Activated B cell treated with CpG ODN at 0.5 μM for 24 hours (primary cell): ENCODE measurements at regions not wholly inside any gene's neighbourhood (a gene's known extent, or its start where the extent isn't known, plus 50 kb on each side); places are given as distances from the start of the nearest gene placed in this dataset.

Experiments used
- ATAC-seq: fragments of 200-7000 bp; cut with Tn5 transposase; one replicate; pipeline ENCODE4 v1.10.0; 2021; ENCODE audit warnings: low read depth, mild to moderate bottlenecking, moderate library complexity
- CTCF ChIA-PET: fragments of 350-600 bp; sonication (Branson Sonifier 250); formaldehyde crosslinking; loops from one replicate; lab custom pipeline; 2021; ENCODE audit warnings: antibody characterized with exemption; lab: Charles Lee
- POLR2A ChIA-PET: fragments of 350-600 bp; sonication (Branson Sonifier 250); formaldehyde crosslinking; loops from one replicate; lab custom pipeline; 2021; ENCODE audit warnings: antibody characterized with exemption; lab: Charles Lee
- DNase-seq: peaks from one replicate; pipeline ENCODE4 v3.0.0; 2022
- H3K27ac Mint-ChIP-seq: one replicate; pipeline ENCODE4 v1.8.0; 2020; ENCODE audit warnings: mixed read lengths
- H3K27me3 Mint-ChIP-seq: one replicate; pipeline ENCODE4 v1.8.0; 2021; ENCODE audit warnings: mixed read lengths
- H3K36me3 Mint-ChIP-seq: one replicate; pipeline ENCODE4 v1.8.0; 2021; ENCODE audit warnings: low read depth, mixed read lengths
- H3K4me1 Mint-ChIP-seq: one replicate; pipeline ENCODE4 v1.8.0; 2021; ENCODE audit warnings: mixed read lengths
- H3K4me3 Mint-ChIP-seq: one replicate; pipeline ENCODE4 v1.8.0; 2020; ENCODE audit warnings: mild to moderate bottlenecking, mixed read lengths
- H3K9me3 Mint-ChIP-seq: one replicate; pipeline ENCODE4 v1.8.0; 2020; ENCODE audit warnings: mixed read lengths
- CTCF ChIP-seq: fragments of 200-600 bp; IDR thresholded peaks from one replicate; pipeline ENCODE4 v1.8.0; 2022; ENCODE audit warnings: antibody characterized with exemption, mild to moderate bottlenecking
- intact Hi-C: fragments of 100-400 bp; cut with micrococcal nuclease; formaldehyde crosslinking; loops from one replicate; pipeline ENCODE4 v1.15.1; 2024

- no peaks in the 10 kb centered on the region for H3K36me3 Mint-ChIP-seq
- no peak overlapping the region for H3K27ac Mint-ChIP-seq
- no peak overlapping the region for H3K4me3 Mint-ChIP-seq
- ChIA-PET CTCF (no interaction called here), POLR2A (no interaction called here)
- intact Hi-C loops: no loop called here
- H3K27me3 Mint-ChIP-seq: peaks cover 3% of the 10 kb centered on the region
- no peaks in the 10 kb centered on the region for H3K9me3 Mint-ChIP-seq
- H3K4me1 Mint-ChIP-seq: no peaks in the 10 kb centered on the region
- ATAC-seq (no peak), DNase-seq (no peak)
- TF ChIP-seq CTCF: no peak
Observed at GRCh38 chr3:70853161-70853944, 540.9 kb upstream of the MDFIC2 start.

GRCh38 chr3:70849911-70850699 lies 537.7 kb upstream of the MDFIC2 start:
- no peak overlapping the region for H3K4me3 Mint-ChIP-seq
- no peak for TF ChIP-seq CTCF
- no peaks in the 10 kb centered on the region for H3K4me1 Mint-ChIP-seq
- H3K27me3 Mint-ChIP-seq: peaks cover 7% of the 10 kb centered on the region
- ChIA-PET CTCF (no interaction called here), POLR2A (no interaction called here)
- H3K27ac Mint-ChIP-seq: no peak overlapping the region
- intact Hi-C loops: no loop called here
- DNase-seq (no peak), ATAC-seq (no peak)
- peaks cover 2% of the 10 kb centered on the region for H3K9me3 Mint-ChIP-seq
- H3K36me3 Mint-ChIP-seq: no peaks in the 10 kb centered on the region

GRCh38 chr3:70840106-70840870 lies 527.9 kb upstream of the MDFIC2 start:
- intact Hi-C loops: no loop called here
- H3K4me3 Mint-ChIP-seq: no peak overlapping the region
- no peaks in the 10 kb centered on the region for H3K4me1 Mint-ChIP-seq
- H3K27ac Mint-ChIP-seq: no peak overlapping the region
- no peaks in the 10 kb centered on the region for H3K36me3 Mint-ChIP-seq
- no peak for ATAC-seq
- H3K27me3 Mint-ChIP-seq: peaks cover 6% of the 10 kb centered on the region
- H3K9me3 Mint-ChIP-seq: no peaks in the 10 kb centered on the region
- TF ChIP-seq CTCF: no peak
- POLR2A ChIA-PET: no interaction called here
- no peak for DNase-seq
- CTCF ChIA-PET: no interaction called here

GRCh38 chr3:70833239-70833960 lies 521.0 kb upstream of the MDFIC2 start:
- DNase-seq: no peak
- no peak overlapping the region for H3K27ac Mint-ChIP-seq
- no peaks in the 10 kb centered on the region for H3K4me1 Mint-ChIP-seq
- no peaks in the 10 kb centered on the region for H3K36me3 Mint-ChIP-seq
- ATAC-seq: no peak
- no peak overlapping the region for H3K4me3 Mint-ChIP-seq
- no peaks in the 10 kb centered on the region for H3K9me3 Mint-ChIP-seq
- peaks cover 2% of the 10 kb centered on the region for H3K27me3 Mint-ChIP-seq
- CTCF ChIA-PET: no interaction called here
- TF ChIP-seq CTCF: no peak
- intact Hi-C loops: no loop called here
- POLR2A ChIA-PET: no interaction called here
